Liver (tissue), 8 donors: ENCODE measurements at regions not wholly inside any gene's neighbourhood (a gene's known extent, or its start where the extent isn't known, plus 50 kb on each side); places are given as distances from the start of the nearest gene placed in this dataset.

Source experiments
- DNase-seq: peaks from one replicate; pipeline ENCODE4 v3.0.0-alpha.2; 2017; ENCODE audit warnings: low spot score
- H3K27ac ChIP-seq, 2 donors: one replicate each; pipeline ENCODE4 v1.7.0; 2013; ENCODE audit warnings: inconsistent platforms in 2 of 2, low read length in 2 of 2, control low read depth in 1 of 2, low read depth in 1 of 2, mild to moderate bottlenecking in 1 of 2
- H3K27me3 ChIP-seq, 4 donors: one replicate each; pipeline versions ENCODE4 v1.6.1 to v1.7.0; 2013; ENCODE audit warnings: low read length in 3 of 4, inconsistent platforms in 1 of 4, mild to moderate bottlenecking in 1 of 4, moderate library complexity in 1 of 4; ENCODE audit not compliant: control insufficient read depth in 4 of 4, insufficient read depth in 4 of 4
- H3K36me3 ChIP-seq, 4 donors: one replicate each; pipeline versions ENCODE4 v1.6.1 to v1.7.0; 2013; ENCODE audit warnings: low read length in 3 of 4, mild to moderate bottlenecking in 3 of 4, low read depth in 1 of 4, moderate library complexity in 1 of 4; ENCODE audit not compliant: control insufficient read depth in 4 of 4, insufficient read depth in 3 of 4
- H3K4me1 ChIP-seq, 4 donors: one replicate each; pipeline versions ENCODE4 v1.6.1 to v1.7.0; 2013; ENCODE audit warnings: low read length in 3 of 4, mild to moderate bottlenecking in 3 of 4, moderate library complexity in 1 of 4; ENCODE audit not compliant: control insufficient read depth in 4 of 4, insufficient read depth in 4 of 4
- H3K4me3 ChIP-seq, 3 donors: one replicate each; pipeline versions ENCODE4 v1.6.1 to v1.7.0; 2013; ENCODE audit warnings: low read length in 3 of 3, control low read depth in 1 of 3, low read depth in 1 of 3, mild to moderate bottlenecking in 1 of 3
- H3K9ac ChIP-seq, 2 donors: one replicate each; pipeline ENCODE4 v1.7.0; 2013; ENCODE audit warnings: low read length in 2 of 2, mild to moderate bottlenecking in 2 of 2, moderate library complexity in 2 of 2, control low read depth in 1 of 2, low read depth in 1 of 2
- H3K9me3 ChIP-seq, 4 donors: one replicate each; pipeline versions ENCODE4 v1.6.1 to v1.7.0; 2013; ENCODE audit warnings: low read length in 3 of 4; ENCODE audit not compliant: control insufficient read depth in 4 of 4
- ATF3 ChIP-seq: IDR thresholded peaks from 2 replicates; pipeline ENCODE4 v1.6.1; 2016; ENCODE audit warnings: antibody characterized with exemption
- CTCF ChIP-seq: fragments of 150-350 bp; IDR thresholded peaks from 2 replicates; pipeline ENCODE4 v1.5.1; 2017; ENCODE audit warnings: improper control_type of control experiment, low read depth, low read length; ENCODE audit not compliant: missing input control
- EGR1 ChIP-seq, 2 donors: IDR thresholded peaks; 2 replicates each; pipeline ENCODE4 v1.6.1; 2016 to 2018; ENCODE audit warnings: antibody characterized with exemption in 2 of 2, low read depth in 2 of 2
- FOXA2 ChIP-seq: IDR thresholded peaks from 2 replicates; pipeline ENCODE4 v1.6.1; 2016; ENCODE audit warnings: antibody characterized with exemption
- GABPA ChIP-seq, 2 donors: IDR thresholded peaks in 1 of 2; conservative IDR thresholded peaks in 1 of 2; 2 replicates each; pipeline ENCODE4 v1.6.1; 2016; ENCODE audit warnings: antibody characterized with exemption in 2 of 2, mild to moderate bottlenecking in 1 of 2, moderate library complexity in 1 of 2
- HNF4A ChIP-seq, 2 donors: conservative IDR thresholded peaks; 2 replicates each; pipeline ENCODE4 v1.6.1; 2016; ENCODE audit warnings: antibody characterized with exemption in 2 of 2, mild to moderate bottlenecking in 2 of 2
- HNF4G ChIP-seq: IDR thresholded peaks from 2 replicates; pipeline ENCODE4 v1.6.1; 2016; ENCODE audit warnings: antibody characterized with exemption
- JUND ChIP-seq, 2 donors: IDR thresholded peaks; 2 replicates each; pipeline ENCODE4 v1.6.1; 2016; ENCODE audit warnings: antibody characterized with exemption in 2 of 2
- MAX ChIP-seq: IDR thresholded peaks from 2 replicates; pipeline ENCODE4 v1.6.1; 2016; ENCODE audit warnings: antibody characterized with exemption
- NR2F2 ChIP-seq: IDR thresholded peaks from 2 replicates; pipeline ENCODE4 v1.6.1; 2016; ENCODE audit warnings: antibody characterized with exemption
- RAD21 ChIP-seq, 2 donors: IDR thresholded peaks; 2 replicates each; pipeline ENCODE4 v1.6.1; 2016; ENCODE audit warnings: antibody characterized with exemption in 2 of 2, mild to moderate bottlenecking in 2 of 2
- REST ChIP-seq: IDR thresholded peaks from 2 replicates; pipeline ENCODE4 v1.6.1; 2016; ENCODE audit warnings: antibody characterized with exemption, mild to moderate bottlenecking
- RXRA ChIP-seq, 2 donors: IDR thresholded peaks; 2 replicates each; pipeline ENCODE4 v1.6.1; 2017 to 2018; ENCODE audit warnings: antibody characterized with exemption in 2 of 2, mild to moderate bottlenecking in 1 of 2
- SP1 ChIP-seq: IDR thresholded peaks from 2 replicates; pipeline ENCODE4 v1.6.1; 2018; ENCODE audit warnings: antibody characterized with exemption, mild to moderate bottlenecking
- TAF1 ChIP-seq: conservative IDR thresholded peaks from 2 replicates; pipeline ENCODE4 v1.6.1; 2016; ENCODE audit warnings: antibody characterized with exemption, mild to moderate bottlenecking
- YY1 ChIP-seq: IDR thresholded peaks from 2 replicates; pipeline ENCODE4 v1.6.1; 2016; ENCODE audit warnings: antibody characterized with exemption, mild to moderate bottlenecking
- ZBTB33 ChIP-seq: IDR thresholded peaks from 2 replicates; pipeline ENCODE4 v1.6.1; 2016; ENCODE audit warnings: antibody characterized with exemption
- WGBS: extraction: QIAGEN DNeasy Blood & Tissue Kit; methylation state at CpG from one replicate; pipeline ENCODE4 v1.1.7; 2013; 5-methylcytosine and 5-hydroxymethylcytosine counted together
- donor health status: healthy.
- donor health status: healthy.
- donor health status: healthy.
- donor health status: healthy.
- donor health status: healthy.

GRCh38 chr15:88389120-88389519, 78.1 kb downstream of the MRPL46 start:
- H3K27ac ChIP-seq, result no peak overlapping the region
- no peak overlapping the region for H3K9ac ChIP-seq
- no peak for DNase-seq
- H3K27me3 ChIP-seq, result peaks cover 0 to 2% (median 0%) of the 10 kb centered on the region in 4 donors
- TF ChIP-seq YY1 (no peak), ATF3 (no peak), SP1 (no peak), HNF4A (conservative IDR thresholded peaks at IDR 0.05) (no peak), GABPA (IDR thresholded peaks at IDR 0.05 in 1 of 2, conservative IDR thresholded peaks at IDR 0.05 in 1 of 2) (no peak), TAF1 (no peak), NR2F2 (no peak), EGR1 (IDR thresholded peaks at IDR 0.05; ENCODE audit: low read depth in 2 of 2) (no peak), RAD21 (IDR thresholded peaks at IDR 0.05) (no peak), FOXA2 (no peak), REST (no peak), JUND (IDR thresholded peaks at IDR 0.05) (no peak), CTCF (no peak), RXRA (IDR thresholded peaks at IDR 0.05) (no peak), ZBTB33 (no peak), HNF4G (no peak), MAX (no peak)
- H3K36me3 ChIP-seq, result no peaks in the 10 kb centered on the region
- no peaks in the 10 kb centered on the region for H3K4me1 ChIP-seq
- H3K4me3 ChIP-seq, result no peak overlapping the region
- H3K9me3 ChIP-seq, result no peaks in the 10 kb centered on the region
- 95% methylated on average over 5 of the region's 5 CpGs for WGBS

- Histone ChIP-seq H3K27ac (no peak overlapping the region), H3K36me3 (no peaks in the 10 kb centered on the region), H3K27me3 (peaks cover 0 to 2% (median 0%) of the 10 kb centered on the region in 4 donors), H3K4me3 (no peak overlapping the region), H3K9ac (no peak overlapping the region), H3K9me3 (no peaks in the 10 kb centered on the region), H3K4me1 (no peaks in the 10 kb centered on the region)
- no peak for DNase-seq
- 25% methylated on average over 3 of the region's 3 CpGs for WGBS
- TF ChIP-seq MAX, result no peak
- no peak for TF ChIP-seq TAF1
Observed at GRCh38 chr15:88388686-88389085, 78.5 kb downstream of the MRPL46 start.
